ENCODE measurements at regions not wholly inside any gene's neighbourhood (a gene's known extent, or its start where the extent isn't known, plus 50 kb on each side); places are given as distances from the start of the nearest gene placed in this dataset.
"Not testable (repeated sequence)": the region's sequence is repeated elsewhere in the genome, so short reads cannot be mapped to it uniquely, and the experiment has no call there.

GRCh38 chr22:16653222-16653621 lies 60.6 kb upstream of the CCT8L2 start:
- not testable (repeated sequence) for TF ChIP-seq MEF2A (IDR thresholded peaks at IDR 0.05; ENCODE audit: control insufficient read depth, low read depth, low read length); USF1 (CRISPR knock-in tag; IDR thresholded peaks at IDR 0.05)

Measured in K562 (cell line).